ENCODE measurements at regions not wholly inside any gene's neighbourhood (a gene's known extent, or its start where the extent isn't known, plus 50 kb on each side); places are given as distances from the start of the nearest gene placed in this dataset.

- H3K9me3 Mint-ChIP-seq, result no peaks in the 10 kb centered on the region
- intact Hi-C loops (cut with micrococcal nuclease), result no loop called here
- no peaks in the 10 kb centered on the region for H3K4me1 Mint-ChIP-seq (ENCODE audit: low read depth)
- no peak overlapping the region for H3K27ac Mint-ChIP-seq
- DNase-seq (ENCODE audit: low spot score), result no peak
- H3K36me3 Mint-ChIP-seq (ENCODE audit: low read depth), result no peaks in the 10 kb centered on the region
- H3K27me3 Mint-ChIP-seq (ENCODE audit: insufficient read depth), result no peaks in the 10 kb centered on the region
- no peak overlapping the region for H3K4me3 Mint-ChIP-seq
Observed at GRCh38 chr2:144615866-144616565, 96.1 kb upstream of the ZEB2 start.

- H3K4me3 Mint-ChIP-seq, result no peak overlapping the region
- H3K27ac Mint-ChIP-seq, result no peak overlapping the region
- H3K4me1 Mint-ChIP-seq (ENCODE audit: low read depth), result no peaks in the 10 kb centered on the region
- no peaks in the 10 kb centered on the region for H3K9me3 Mint-ChIP-seq
- no peaks in the 10 kb centered on the region for H3K36me3 Mint-ChIP-seq (ENCODE audit: low read depth)
- intact Hi-C loops (cut with micrococcal nuclease), result no loop called here
- DNase-seq (ENCODE audit: low spot score), result no peak
- peaks cover 10% of the 10 kb centered on the region for H3K27me3 Mint-ChIP-seq (ENCODE audit: insufficient read depth)
Observed at GRCh38 chr2:144607891-144608521, 88.1 kb upstream of the ZEB2 start.

- Mint-ChIP-seq H3K4me1 (ENCODE audit: low read depth) (no peaks in the 10 kb centered on the region), H3K27ac (no peak overlapping the region), H3K27me3 (ENCODE audit: insufficient read depth) (peaks cover 10% of the 10 kb centered on the region), H3K4me3 (no peak overlapping the region), H3K9me3 (no peaks in the 10 kb centered on the region), H3K36me3 (ENCODE audit: low read depth) (no peaks in the 10 kb centered on the region)
- no peak for DNase-seq (ENCODE audit: low spot score)
- intact Hi-C loops (cut with micrococcal nuclease), result no loop called here
Observed at GRCh38 chr2:144607099-144607498, 87.2 kb upstream of the ZEB2 start.

- DNase-seq (ENCODE audit: low spot score), result no peak
- H3K36me3 Mint-ChIP-seq (ENCODE audit: low read depth), result no peaks in the 10 kb centered on the region
- H3K9me3 Mint-ChIP-seq, result no peaks in the 10 kb centered on the region
- no peaks in the 10 kb centered on the region for H3K4me1 Mint-ChIP-seq (ENCODE audit: low read depth)
- intact Hi-C loops (cut with micrococcal nuclease), result no loop called here
- no peak overlapping the region for H3K4me3 Mint-ChIP-seq
- peaks cover 10% of the 10 kb centered on the region for H3K27me3 Mint-ChIP-seq (ENCODE audit: insufficient read depth)
- no peak overlapping the region for H3K27ac Mint-ChIP-seq
Observed at GRCh38 chr2:144606466-144607095, 86.7 kb upstream of the ZEB2 start.

GRCh38 chr2:144605231-144605840 lies 85.4 kb upstream of the ZEB2 start:
- intact Hi-C loops (cut with micrococcal nuclease), result no loop called here
- H3K4me3 Mint-ChIP-seq, result no peak overlapping the region
- H3K4me1 Mint-ChIP-seq (ENCODE audit: low read depth), result no peaks in the 10 kb centered on the region
- no peak for DNase-seq (ENCODE audit: low spot score)
- H3K27me3 Mint-ChIP-seq (ENCODE audit: insufficient read depth), result peaks cover 10% of the 10 kb centered on the region
- H3K9me3 Mint-ChIP-seq, result no peaks in the 10 kb centered on the region
- no peaks in the 10 kb centered on the region for H3K36me3 Mint-ChIP-seq (ENCODE audit: low read depth)
- no peak overlapping the region for H3K27ac Mint-ChIP-seq

GRCh38 chr2:144603334-144603733 lies 83.4 kb upstream of the ZEB2 start:
- no peaks in the 10 kb centered on the region for H3K36me3 Mint-ChIP-seq (ENCODE audit: low read depth)
- peaks cover 10% of the 10 kb centered on the region for H3K27me3 Mint-ChIP-seq (ENCODE audit: insufficient read depth)
- H3K9me3 Mint-ChIP-seq, result no peaks in the 10 kb centered on the region
- intact Hi-C loops (cut with micrococcal nuclease), result no loop called here
- no peak for DNase-seq (ENCODE audit: low spot score)
- no peaks in the 10 kb centered on the region for H3K4me1 Mint-ChIP-seq (ENCODE audit: low read depth)
- H3K4me3 Mint-ChIP-seq, result no peak overlapping the region
- H3K27ac Mint-ChIP-seq, result no peak overlapping the region

GRCh38 chr2:144598906-144599305 lies 79.0 kb upstream of the ZEB2 start:
- H3K36me3 Mint-ChIP-seq (ENCODE audit: low read depth), result no peaks in the 10 kb centered on the region
- no peaks in the 10 kb centered on the region for H3K9me3 Mint-ChIP-seq
- no peak overlapping the region for H3K4me3 Mint-ChIP-seq
- H3K27me3 Mint-ChIP-seq (ENCODE audit: insufficient read depth), result peaks cover 12% of the 10 kb centered on the region
- H3K27ac Mint-ChIP-seq, result no peak overlapping the region
- intact Hi-C loops (cut with micrococcal nuclease), result no loop called here
- no peak for DNase-seq (ENCODE audit: low spot score)
- H3K4me1 Mint-ChIP-seq (ENCODE audit: low read depth), result no peaks in the 10 kb centered on the region

GRCh38 chr2:144597894-144598593 lies 78.1 kb upstream of the ZEB2 start:
- no peak overlapping the region for H3K4me3 Mint-ChIP-seq
- H3K9me3 Mint-ChIP-seq, result no peaks in the 10 kb centered on the region
- no peak for DNase-seq (ENCODE audit: low spot score)
- no peaks in the 10 kb centered on the region for H3K4me1 Mint-ChIP-seq (ENCODE audit: low read depth)
- H3K27ac Mint-ChIP-seq, result no peak overlapping the region
- intact Hi-C loops (cut with micrococcal nuclease), result no loop called here
- no peaks in the 10 kb centered on the region for H3K36me3 Mint-ChIP-seq (ENCODE audit: low read depth)
- H3K27me3 Mint-ChIP-seq (ENCODE audit: insufficient read depth), result peaks cover 12% of the 10 kb centered on the region

GRCh38 chr2:144597388-144597787 lies 77.5 kb upstream of the ZEB2 start:
- Mint-ChIP-seq H3K27me3 (ENCODE audit: insufficient read depth) (peaks cover 12% of the 10 kb centered on the region), H3K9me3 (no peaks in the 10 kb centered on the region), H3K4me1 (ENCODE audit: low read depth) (no peaks in the 10 kb centered on the region), H3K4me3 (no peak overlapping the region), H3K27ac (no peak overlapping the region), H3K36me3 (ENCODE audit: low read depth) (no peaks in the 10 kb centered on the region)
- intact Hi-C loops (cut with micrococcal nuclease), result no loop called here
- no peak for DNase-seq (ENCODE audit: low spot score)

- Mint-ChIP-seq H3K4me1 (ENCODE audit: low read depth) (no peaks in the 10 kb centered on the region), H3K9me3 (no peaks in the 10 kb centered on the region), H3K27ac (no peak overlapping the region), H3K36me3 (ENCODE audit: low read depth) (no peaks in the 10 kb centered on the region), H3K4me3 (no peak overlapping the region), H3K27me3 (ENCODE audit: insufficient read depth) (peaks cover 15% of the 10 kb centered on the region)
- no peak for DNase-seq (ENCODE audit: low spot score)
- intact Hi-C loops (cut with micrococcal nuclease), result no loop called here
Observed at GRCh38 chr2:144596073-144596871, 76.4 kb upstream of the ZEB2 start.

GRCh38 chr2:144595686-144596072 lies 75.8 kb upstream of the ZEB2 start:
- peaks cover 15% of the 10 kb centered on the region for H3K27me3 Mint-ChIP-seq (ENCODE audit: insufficient read depth)
- no peaks in the 10 kb centered on the region for H3K9me3 Mint-ChIP-seq
- no peak for DNase-seq (ENCODE audit: low spot score)
- intact Hi-C loops (cut with micrococcal nuclease), result no loop called here
- no peaks in the 10 kb centered on the region for H3K36me3 Mint-ChIP-seq (ENCODE audit: low read depth)
- no peak overlapping the region for H3K4me3 Mint-ChIP-seq
- H3K4me1 Mint-ChIP-seq (ENCODE audit: low read depth), result no peaks in the 10 kb centered on the region
- H3K27ac Mint-ChIP-seq, result no peak overlapping the region

GRCh38 chr2:144595279-144595678 lies 75.4 kb upstream of the ZEB2 start:
- Mint-ChIP-seq H3K27ac (no peak overlapping the region), H3K27me3 (ENCODE audit: insufficient read depth) (peaks cover 15% of the 10 kb centered on the region), H3K9me3 (no peaks in the 10 kb centered on the region), H3K4me1 (ENCODE audit: low read depth) (no peaks in the 10 kb centered on the region), H3K4me3 (no peak overlapping the region), H3K36me3 (ENCODE audit: low read depth) (no peaks in the 10 kb centered on the region)
- DNase-seq (ENCODE audit: low spot score), result no peak
- intact Hi-C loops (cut with micrococcal nuclease), result no loop called here

All from activated T-helper 1 cell treated with anti-CD3 and anti-CD28 coated beads, Interleukin-12 subunit alpha, Interleukin-12 subunit beta, Interleukin-2, Interleukin-4 antibody, amounts not matched to agents 30 ng/mL and 10 ng/mL and 1 ng/mL, durations not matched to agents 14 hours and 24 hours and 36 hours (primary cell).